ENCODE measurements at regions not wholly inside any gene's neighbourhood (a gene's known extent, or its start where the extent isn't known, plus 50 kb on each side); places are given as distances from the start of the nearest gene placed in this dataset.

- CTCF ChIA-PET (ENCODE audit: unreplicated experiment) = no interaction called here
- no TSS peak for BruUV-seq (replicated peaks)
- H3K4me2 ChIP-seq (ENCODE audit: low read length) = no peak overlapping the region
Measured at GRCh38 chr5:117133198-117133597, 558.6 kb upstream of the SEMA6A start.

DNA sequence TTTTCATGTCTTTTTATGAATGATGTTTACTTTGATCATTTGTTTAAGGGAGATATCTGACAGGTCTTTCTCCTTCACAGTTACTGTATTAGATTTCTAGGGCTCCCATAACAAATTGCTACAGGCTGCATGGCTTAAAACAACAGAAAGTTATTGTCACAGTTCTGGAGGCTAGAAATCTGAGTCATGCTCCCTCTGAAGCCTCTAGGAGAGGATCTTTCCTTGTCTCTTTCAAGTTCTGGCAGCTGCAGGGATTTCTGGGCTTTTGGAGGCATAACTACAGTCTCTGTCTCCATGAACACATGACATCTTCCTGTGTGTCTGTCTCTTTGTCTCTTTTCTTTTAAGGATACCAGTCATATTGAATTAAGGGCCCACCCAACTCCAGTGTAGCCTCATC lies 557.3 kb upstream of the SEMA6A start:
- Histone ChIP-seq H3K27ac (ENCODE audit: low read depth, low read length, poor library complexity, severe bottlenecking) (no peak overlapping the region), H3K9me3 (ENCODE audit: low read length) (no peaks in the 10 kb centered on the region), H3K4me1 (ENCODE audit: insufficient read depth, low read length, poor library complexity, severe bottlenecking) (no peaks in the 10 kb centered on the region), H3K36me3 (ENCODE audit: insufficient read depth, low read length) (no peaks in the 10 kb centered on the region), H4K20me1 (ENCODE audit: insufficient read depth, low read length) (no peaks in the 10 kb centered on the region), H3K79me2 (ENCODE audit: insufficient read depth, low read depth, low read length) (no peaks in the 10 kb centered on the region), H3K4me3 (ENCODE audit: low read depth, low read length, poor library complexity, severe bottlenecking) (no peak overlapping the region), H3K9me2 (ENCODE audit: insufficient read depth, low read length) (no peaks in the 10 kb centered on the region), H2AFZ (ENCODE audit: low read length) (no peak overlapping the region), H3K4me2 (ENCODE audit: low read length) (no peak overlapping the region)
- POLR2A ChIA-PET = no interaction called here
- no peak for DNase-seq (ENCODE audit: low spot score)
- BruUV-seq (replicated peaks) = no TSS peak
- CTCF ChIA-PET (ENCODE audit: unreplicated experiment) = no interaction called here
- intact Hi-C loops (cut with micrococcal nuclease; ENCODE audit: unreplicated experiment) = no loop called here
- TF ChIP-seq, protein P1, sequence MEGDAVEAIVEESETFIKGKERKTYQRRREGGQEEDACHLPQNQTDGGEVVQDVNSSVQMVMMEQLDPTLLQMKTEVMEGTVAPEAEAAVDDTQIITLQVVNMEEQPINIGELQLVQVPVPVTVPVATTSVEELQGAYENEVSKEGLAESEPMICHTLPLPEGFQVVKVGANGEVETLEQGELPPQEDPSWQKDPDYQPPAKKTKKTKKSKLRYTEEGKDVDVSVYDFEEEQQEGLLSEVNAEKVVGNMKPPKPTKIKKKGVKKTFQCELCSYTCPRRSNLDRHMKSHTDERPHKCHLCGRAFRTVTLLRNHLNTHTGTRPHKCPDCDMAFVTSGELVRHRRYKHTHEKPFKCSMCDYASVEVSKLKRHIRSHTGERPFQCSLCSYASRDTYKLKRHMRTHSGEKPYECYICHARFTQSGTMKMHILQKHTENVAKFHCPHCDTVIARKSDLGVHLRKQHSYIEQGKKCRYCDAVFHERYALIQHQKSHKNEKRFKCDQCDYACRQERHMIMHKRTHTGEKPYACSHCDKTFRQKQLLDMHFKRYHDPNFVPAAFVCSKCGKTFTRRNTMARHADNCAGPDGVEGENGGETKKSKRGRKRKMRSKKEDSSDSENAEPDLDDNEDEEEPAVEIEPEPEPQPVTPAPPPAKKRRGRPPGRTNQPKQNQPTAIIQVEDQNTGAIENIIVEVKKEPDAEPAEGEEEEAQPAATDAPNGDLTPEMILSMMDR (conservative IDR thresholded peaks at IDR 0.05; ENCODE audit: low read length) = no peak
- no peak for TF ChIP-seq EZH2phosphoT487 (IDR thresholded peaks at IDR 0.05; ENCODE audit: borderline replicate concordance, low read depth, low read length)

More at GRCh38 chr5:117133198-117133597, 558.6 kb upstream of the SEMA6A start:
- Histone ChIP-seq H3K9me2 (ENCODE audit: insufficient read depth, low read length) (no peaks in the 10 kb centered on the region), H3K4me1 (ENCODE audit: insufficient read depth, low read length, poor library complexity, severe bottlenecking) (no peaks in the 10 kb centered on the region), H4K20me1 (ENCODE audit: insufficient read depth, low read length) (no peaks in the 10 kb centered on the region), H3K4me3 (ENCODE audit: low read depth, low read length, poor library complexity, severe bottlenecking) (no peak overlapping the region), H3K9me3 (ENCODE audit: low read length) (no peaks in the 10 kb centered on the region), H3K79me2 (ENCODE audit: insufficient read depth, low read depth, low read length) (no peaks in the 10 kb centered on the region), H3K27ac (ENCODE audit: low read depth, low read length, poor library complexity, severe bottlenecking) (no peak overlapping the region), H3K36me3 (ENCODE audit: insufficient read depth, low read length) (no peaks in the 10 kb centered on the region), H2AFZ (ENCODE audit: low read length) (no peak overlapping the region)
- intact Hi-C loops (cut with micrococcal nuclease; ENCODE audit: unreplicated experiment) = no loop called here
- TF ChIP-seq, protein P1 (conservative IDR thresholded peaks at IDR 0.05; ENCODE audit: low read length) = no peak
- no peak for TF ChIP-seq EZH2phosphoT487 (IDR thresholded peaks at IDR 0.05; ENCODE audit: borderline replicate concordance, low read depth, low read length)
- no peak for DNase-seq (ENCODE audit: low spot score)
- POLR2A ChIA-PET = no interaction called here

DNA sequence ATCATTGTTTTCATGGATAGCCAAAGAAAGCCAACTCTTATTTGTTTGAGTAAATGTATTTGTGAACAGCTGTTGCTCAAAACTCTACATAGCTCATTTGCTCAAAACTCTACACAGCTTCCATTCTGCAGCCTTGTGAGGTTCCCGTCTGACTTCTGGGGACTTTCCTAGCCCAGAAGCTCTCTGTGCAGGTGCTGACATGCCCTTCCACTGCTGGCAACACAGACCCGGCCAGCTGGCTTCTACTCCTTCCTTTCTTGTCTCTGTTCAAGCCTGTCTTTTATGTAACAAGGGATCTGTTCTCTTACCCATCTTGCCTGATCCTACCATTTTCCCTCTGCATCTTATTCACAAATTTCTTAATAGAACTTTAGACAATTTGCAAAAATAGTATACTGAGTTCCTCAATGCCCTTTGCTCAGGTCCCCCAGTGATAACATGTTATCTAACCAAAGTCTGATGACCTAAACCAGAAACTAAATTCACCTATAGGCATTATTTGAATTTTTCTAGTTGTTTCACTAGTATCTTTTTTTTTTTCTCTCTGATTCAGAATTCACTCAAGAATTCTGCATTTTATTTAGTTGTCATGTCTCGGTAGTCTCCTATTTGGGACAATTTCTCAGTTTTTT lies 556.5 kb upstream of the SEMA6A start:
- H3K4me3 ChIP-seq (ENCODE audit: low read depth, low read length, poor library complexity, severe bottlenecking) = no peak overlapping the region
- no peak overlapping the region for H3K27ac ChIP-seq (ENCODE audit: low read depth, low read length, poor library complexity, severe bottlenecking)
- no peaks in the 10 kb centered on the region for H4K20me1 ChIP-seq (ENCODE audit: insufficient read depth, low read length)
- intact Hi-C loops (cut with micrococcal nuclease; ENCODE audit: unreplicated experiment) = no loop called here
- ChIA-PET POLR2A (no interaction called here), CTCF (ENCODE audit: unreplicated experiment) (no interaction called here)
- no peaks in the 10 kb centered on the region for H3K79me2 ChIP-seq (ENCODE audit: insufficient read depth, low read depth, low read length)
- TF ChIP-seq EZH2phosphoT487 (IDR thresholded peaks at IDR 0.05; ENCODE audit: borderline replicate concordance, low read depth, low read length) = no peak
- TF ChIP-seq, protein P1 (conservative IDR thresholded peaks at IDR 0.05; ENCODE audit: low read length) = no peak
- H3K4me1 ChIP-seq (ENCODE audit: insufficient read depth, low read length, poor library complexity, severe bottlenecking) = no peaks in the 10 kb centered on the region
- DNase-seq (ENCODE audit: low spot score) = no peak
- no peak overlapping the region for H2AFZ ChIP-seq (ENCODE audit: low read length)
- no peaks in the 10 kb centered on the region for H3K36me3 ChIP-seq (ENCODE audit: insufficient read depth, low read length)
- H3K4me2 ChIP-seq (ENCODE audit: low read length) = no peak overlapping the region
- no peaks in the 10 kb centered on the region for H3K9me2 ChIP-seq (ENCODE audit: insufficient read depth, low read length)
- no TSS peak for BruUV-seq (replicated peaks)
- no peaks in the 10 kb centered on the region for H3K9me3 ChIP-seq (ENCODE audit: low read length)
